Amniotic epithelial cell (primary cell): ENCODE measurements at regions not wholly inside any gene's neighbourhood (a gene's known extent, or its start where the extent isn't known, plus 50 kb on each side); places are given as distances from the start of the nearest gene placed in this dataset.

ENCODE experiments used
- DNase-seq: peaks from one replicate; pipeline ENCODE4 v3.0.0-alpha.2; 2010; ENCODE audit warnings: low read depth

DNA sequence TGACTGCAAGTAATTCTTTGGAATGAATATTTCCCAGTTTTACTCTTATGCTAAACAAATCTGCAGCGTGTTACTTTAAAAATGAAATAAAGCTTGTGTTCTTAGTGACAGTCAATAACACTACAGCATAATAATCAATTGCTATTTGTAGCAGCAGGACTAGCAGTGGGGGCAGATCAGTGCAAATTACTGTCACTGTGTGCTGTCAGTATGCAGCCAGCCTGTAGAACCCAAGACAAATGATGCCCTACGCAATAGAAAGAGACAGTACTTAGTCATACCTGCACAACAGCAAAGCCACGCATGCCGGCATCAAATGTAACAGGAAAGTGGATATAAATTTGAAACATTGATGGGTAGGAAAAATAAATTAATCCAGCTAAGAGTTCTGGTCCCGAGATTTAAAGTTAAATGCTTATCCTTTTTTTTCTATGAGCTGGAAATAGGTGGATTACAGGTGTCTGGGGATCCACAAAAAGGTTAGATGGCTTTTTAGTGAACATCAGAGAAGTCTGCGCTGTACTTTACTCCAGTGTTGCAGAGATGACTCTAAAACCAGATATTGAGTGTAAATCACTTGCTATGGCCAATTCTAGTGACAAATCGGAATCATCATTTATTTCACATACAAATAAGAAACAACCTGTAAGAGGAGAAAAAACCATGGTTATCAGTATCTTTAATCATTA is 812.4 kb upstream of the ZEB2 start:
- no peak for DNase-seq

DNA sequence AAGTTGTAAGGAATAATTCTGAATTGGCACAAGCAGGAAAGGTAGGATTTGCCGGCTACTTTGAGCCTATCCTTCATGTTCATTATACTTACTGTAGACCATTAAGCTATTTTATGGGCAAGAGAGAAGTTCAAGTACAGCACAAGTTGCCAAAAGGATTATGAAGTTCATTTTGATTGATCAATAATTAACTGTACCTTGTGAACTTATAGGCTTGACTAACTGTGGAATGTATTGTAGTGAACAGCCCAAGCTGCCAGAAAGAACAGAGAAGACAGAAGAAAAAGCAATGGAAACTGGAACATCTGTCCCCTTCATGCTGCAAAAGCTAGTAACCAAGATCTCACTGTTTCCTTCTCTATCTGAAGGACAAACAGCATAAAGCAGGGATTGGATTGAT is 810.1 kb upstream of the ZEB2 start:
- no peak for DNase-seq

DNA sequence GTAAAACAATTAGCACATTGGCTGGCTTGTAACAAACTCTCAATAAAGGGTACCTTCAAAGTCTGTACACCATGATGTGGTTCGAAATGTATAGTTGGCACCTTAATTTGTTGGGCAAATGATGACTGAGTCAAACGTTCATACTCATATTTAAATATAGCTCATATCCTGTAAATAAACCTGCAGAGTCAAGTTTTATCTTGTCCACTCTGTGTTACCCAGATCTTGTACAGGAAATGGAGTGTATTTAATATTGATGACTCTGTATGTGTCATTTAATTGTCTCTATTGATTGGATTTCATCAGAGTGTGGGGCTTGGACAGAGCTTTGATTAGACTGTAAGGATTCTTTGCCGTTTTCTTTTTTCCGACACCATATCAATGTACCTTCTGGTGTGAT is 805.6 kb upstream of the ZEB2 start:
- DNase-seq: no peak

DNA sequence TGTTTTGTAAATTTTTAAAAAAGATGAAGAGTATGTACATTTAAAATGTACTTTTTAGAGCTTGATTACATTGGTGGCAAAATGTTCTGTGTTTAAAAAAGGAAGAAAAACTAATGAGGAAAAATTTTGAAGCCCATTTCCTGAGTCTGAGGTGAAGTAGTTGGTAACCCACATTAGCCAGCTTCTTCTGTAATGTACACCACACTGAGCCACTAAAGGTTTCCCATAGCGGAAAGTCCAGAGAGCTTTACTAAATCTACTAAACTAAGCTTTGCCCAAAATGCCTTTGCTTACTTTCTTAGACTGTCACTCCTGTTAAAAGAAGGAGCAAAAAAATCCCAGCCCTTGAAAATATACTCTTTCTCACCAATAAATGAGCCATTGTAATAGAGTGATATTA is 804.8 kb upstream of the ZEB2 start:
- no peak for DNase-seq

DNA sequence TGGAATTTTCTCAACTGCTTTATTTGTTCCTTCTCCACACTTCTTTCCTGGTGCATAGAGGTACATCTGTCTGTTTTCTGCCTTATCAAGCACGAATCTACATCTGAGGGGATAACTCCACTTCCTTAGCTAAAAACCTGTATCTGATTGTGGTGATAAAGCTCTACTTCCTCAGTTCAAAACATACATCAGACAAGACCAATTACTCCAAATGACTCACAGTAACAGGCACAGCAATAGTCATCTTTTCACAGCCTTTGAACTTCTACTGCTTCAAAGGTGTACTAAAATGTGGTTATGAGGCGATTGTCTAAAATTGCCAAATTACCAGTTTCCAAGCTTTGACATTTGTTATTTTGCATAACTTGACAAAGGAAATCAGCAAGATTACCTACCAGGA is 803.6 kb upstream of the ZEB2 start:
- peak; percentile 52 for DNase-seq

DNA sequence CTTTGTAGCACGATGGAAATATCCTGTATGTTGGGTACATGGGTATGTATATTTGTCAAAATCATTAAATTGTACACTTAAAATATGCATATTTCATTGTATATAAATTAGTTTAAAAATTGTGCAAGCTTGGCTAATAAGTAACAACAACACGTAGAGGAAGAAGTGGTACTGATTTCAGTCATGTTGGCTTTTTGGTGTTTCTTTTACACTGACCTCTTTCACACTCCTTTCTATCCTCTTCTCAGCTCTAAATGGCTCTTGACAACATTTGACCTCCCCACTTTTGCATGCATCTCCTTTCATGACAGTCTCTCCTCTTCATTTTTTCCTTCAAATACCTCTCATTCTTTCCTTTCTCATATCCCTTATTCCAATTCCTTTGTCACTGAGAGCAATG is 801.4 kb upstream of the ZEB2 start:
- DNase-seq: no peak

DNA sequence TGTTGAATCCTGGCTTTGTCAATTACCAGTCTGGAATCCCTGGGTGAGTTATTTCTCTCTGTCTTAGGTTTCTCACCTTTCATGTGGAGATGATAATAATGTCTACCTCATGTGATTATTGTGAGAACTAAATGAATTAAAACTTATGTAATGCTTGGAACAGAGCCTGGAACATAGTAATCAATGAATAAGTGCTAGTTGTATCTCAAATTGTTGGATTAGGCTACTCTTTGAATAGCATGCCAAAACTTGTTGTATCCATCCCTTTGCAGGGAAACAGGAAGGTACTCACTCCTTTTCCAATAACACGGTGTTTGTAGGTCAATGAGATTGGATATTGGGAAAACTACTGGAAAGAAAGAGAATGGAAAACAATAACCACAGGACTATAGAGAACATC is 796.6 kb upstream of the ZEB2 start:
- DNase-seq: no peak

DNA sequence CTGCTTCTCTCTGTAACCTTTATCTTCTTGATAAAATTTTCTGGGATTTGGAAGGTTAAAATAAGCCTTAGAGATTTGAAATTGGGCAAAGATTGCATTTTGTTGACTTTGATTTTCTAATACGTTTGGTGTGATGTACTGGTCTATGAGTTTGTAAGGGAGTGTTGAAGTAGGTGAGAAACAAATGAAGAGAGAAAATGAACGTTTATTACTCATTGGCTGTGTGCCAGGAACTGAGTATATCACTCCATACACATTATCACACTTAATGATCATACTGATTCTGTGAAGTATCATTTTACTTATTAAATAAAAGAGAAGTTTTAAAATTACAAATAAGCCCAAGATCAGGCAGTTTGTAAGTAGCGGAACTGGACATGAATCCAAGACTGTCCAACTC is 795.1 kb upstream of the ZEB2 start:
- no peak for DNase-seq

DNA sequence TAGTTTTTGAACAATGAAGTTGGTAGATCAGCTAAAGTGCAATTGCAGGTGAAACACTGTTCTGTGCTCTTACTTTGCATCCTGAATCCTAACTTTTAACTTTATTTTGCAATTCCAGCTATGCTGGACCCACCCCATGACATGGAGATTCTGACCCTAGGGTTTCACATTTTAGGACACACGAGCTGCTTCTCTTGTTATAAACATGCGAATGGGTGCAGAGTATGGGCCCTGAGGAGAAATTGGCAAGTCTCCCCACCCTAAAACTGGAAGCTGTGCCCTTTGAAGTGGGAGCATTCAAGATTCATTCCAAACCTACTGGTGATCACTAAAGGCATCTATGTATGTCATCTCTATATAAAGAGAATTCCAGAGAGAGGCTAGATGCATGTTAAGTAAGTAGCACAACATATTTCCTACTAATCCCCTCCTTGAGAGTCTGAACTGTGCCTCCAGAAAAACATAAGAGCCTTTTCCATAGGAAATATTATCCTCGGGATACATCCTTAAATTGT is 794.3 kb upstream of the ZEB2 start:
- DNase-seq: no peak

DNA sequence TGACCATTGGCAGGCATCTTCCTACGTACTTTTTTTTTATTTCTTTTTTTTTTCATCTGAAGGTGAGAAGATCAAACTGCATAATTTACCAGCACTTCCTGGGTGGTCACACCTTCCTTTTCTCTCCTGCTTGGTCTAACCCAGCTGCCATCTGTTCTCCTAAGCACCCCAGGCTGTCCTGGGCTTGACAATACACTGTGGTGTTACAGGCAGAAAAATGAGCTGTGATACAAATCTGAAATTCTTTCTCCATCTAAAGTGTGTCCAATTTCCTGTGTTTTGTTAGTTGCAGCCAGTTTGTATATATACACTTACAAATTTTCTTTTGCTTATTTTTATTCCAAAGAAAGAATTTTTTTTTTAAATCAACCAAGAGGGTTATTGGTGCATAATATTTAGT is 786.0 kb upstream of the ZEB2 start:
- DNase-seq: no peak

DNA sequence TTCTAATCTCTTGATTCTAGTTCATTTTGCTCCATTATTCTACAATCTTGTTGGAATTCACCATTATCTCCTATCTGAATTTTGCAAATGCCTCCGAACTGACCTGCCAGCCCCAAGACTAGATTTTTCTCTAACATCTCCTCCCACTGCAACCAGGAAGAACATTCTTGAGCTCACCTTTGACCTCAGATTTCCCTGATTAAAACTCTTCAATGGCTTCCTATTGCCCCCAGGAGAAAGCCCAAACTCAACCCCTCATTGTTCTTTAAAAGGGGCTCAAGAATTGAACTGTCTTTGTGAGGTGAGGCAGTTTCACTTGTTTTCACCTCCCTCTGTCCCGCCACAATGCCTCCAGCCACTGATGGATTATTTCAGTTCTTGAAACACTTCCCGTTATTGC is 784.6 kb upstream of the ZEB2 start:
- DNase-seq: no peak

DNA sequence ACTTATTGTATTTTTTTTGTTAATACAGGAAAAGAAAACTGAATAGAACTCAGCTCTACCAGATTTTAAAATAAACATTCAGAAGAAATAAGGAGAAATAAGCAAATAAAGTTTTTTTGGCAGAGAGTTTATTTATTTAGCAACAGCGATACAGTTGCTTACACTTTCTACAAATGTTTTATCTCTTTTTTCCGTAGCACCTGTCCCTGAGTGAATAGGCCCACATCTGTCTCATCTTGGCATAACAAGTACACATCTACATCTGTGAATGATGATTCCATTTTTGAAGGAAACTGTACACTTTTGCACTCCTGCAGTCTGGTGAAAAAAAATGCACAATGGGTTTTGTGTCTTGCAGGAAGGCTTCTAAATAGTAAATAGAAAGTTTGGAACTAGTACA is 783.6 kb upstream of the ZEB2 start:
- no peak for DNase-seq

DNA sequence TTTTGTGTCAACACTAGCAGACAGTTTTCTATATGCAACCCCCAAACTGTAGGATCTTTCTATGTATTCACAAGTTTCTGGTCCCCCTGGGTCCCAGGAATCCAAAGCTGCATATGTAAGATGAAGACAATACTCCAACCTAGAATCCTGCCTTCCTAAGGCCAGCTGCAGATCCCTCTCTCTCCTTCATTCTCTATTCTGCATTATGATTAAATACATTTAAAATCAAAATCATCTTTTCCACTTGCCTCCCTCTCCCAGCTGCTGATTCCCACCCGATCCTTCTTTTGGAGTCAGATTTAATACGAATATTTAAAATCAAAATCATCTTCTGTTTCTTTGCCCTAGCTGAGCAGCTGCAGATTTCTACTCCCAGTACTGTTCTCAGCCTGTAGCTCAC is 783.0 kb upstream of the ZEB2 start:
- DNase-seq: no peak

DNA sequence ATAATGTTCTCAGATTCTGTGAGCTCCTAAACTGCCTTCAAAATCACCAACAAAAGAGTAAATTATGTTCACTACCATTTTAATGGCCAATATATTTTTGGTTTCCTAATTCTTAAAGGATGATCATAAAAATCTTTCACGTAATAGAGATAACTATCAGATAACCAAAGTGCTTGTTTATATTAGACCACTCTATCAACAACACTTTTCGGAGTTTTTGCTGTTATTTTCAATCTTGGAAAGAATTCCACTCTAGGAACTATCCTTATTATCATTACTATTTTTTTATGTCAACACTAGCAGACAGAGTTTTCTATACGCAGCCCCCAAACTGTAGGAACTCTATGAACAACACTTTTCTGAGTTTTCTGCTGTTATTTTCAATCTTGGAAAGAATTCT is 782.5 kb upstream of the ZEB2 start:
- DNase-seq: no peak

DNA sequence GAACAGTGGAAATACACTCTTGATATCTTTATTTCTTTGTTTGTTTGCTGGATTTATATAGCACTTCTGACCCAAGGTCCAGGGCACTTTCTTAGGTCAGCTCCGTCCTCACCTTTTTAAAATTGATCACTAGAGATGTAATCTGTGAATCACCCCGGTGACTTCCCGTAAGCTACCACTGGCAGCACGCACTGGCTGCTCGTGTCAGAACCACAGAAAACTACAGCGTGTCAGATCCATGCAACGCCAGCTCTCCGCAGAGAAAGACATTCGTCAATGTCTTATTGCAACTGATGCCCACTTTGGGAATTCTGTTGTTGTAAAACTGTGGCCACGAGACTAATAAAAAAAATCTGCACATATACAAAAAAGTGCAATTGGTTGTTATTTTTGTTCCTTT is 779.4 kb upstream of the ZEB2 start:
- no peak for DNase-seq

DNA sequence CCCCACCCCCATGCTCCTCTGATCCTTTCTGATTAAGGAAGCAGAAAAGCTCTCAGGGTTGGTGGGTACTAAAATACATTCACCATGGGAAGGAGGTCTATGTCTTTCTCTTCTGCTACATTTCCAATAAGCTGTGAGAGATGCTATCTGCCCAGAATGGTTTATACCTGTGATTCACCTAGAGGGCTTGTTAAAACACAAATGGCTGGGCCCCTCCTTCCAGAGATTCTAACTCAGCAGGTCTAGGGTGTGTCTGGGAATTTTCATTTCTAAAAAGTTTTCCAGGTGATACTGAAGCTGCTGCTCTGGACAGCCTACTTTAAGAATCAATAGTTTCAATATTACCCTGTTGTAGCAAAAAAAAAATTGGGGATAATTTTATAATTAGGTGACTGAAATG is 772.2 kb upstream of the ZEB2 start:
- no peak for DNase-seq

DNA sequence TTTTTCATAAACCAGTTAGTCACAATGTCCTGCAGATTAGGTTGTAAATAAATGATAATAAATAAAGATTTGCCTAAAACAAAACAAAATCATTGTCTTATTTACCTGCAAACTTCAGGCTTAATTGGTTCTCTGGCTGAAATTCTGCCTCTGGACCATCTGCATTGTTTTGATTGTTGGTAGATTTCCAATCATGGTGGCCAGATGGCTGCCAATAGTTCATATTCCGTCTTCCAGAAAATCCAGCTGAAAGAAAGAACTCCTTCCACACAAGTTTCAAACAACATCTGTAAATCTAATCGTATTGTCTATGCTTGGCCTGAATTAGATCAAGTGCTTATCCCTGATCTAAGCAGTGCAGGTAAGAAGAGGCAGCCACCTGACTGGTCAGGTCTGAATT is 771.1 kb upstream of the ZEB2 start:
- DNase-seq: no peak

DNA sequence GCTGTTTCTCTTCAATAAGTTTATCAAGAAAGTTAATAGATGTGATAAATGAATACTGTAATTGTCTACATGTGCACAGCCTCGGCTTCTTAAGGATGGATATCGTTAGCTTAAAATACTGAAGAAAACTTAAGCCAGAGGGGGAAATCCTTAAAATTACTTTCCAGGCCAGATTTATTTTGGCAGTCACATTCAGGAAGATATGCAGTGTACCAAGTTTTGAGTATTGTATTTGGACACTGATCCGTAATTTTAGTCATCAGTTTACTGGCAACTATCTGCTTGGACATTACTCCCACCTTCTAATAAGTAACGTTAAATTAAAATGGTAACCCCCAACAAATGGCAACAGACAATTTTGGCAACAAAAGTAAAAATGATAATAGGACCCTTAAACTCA is 770.0 kb upstream of the ZEB2 start:
- DNase-seq: no peak

DNA sequence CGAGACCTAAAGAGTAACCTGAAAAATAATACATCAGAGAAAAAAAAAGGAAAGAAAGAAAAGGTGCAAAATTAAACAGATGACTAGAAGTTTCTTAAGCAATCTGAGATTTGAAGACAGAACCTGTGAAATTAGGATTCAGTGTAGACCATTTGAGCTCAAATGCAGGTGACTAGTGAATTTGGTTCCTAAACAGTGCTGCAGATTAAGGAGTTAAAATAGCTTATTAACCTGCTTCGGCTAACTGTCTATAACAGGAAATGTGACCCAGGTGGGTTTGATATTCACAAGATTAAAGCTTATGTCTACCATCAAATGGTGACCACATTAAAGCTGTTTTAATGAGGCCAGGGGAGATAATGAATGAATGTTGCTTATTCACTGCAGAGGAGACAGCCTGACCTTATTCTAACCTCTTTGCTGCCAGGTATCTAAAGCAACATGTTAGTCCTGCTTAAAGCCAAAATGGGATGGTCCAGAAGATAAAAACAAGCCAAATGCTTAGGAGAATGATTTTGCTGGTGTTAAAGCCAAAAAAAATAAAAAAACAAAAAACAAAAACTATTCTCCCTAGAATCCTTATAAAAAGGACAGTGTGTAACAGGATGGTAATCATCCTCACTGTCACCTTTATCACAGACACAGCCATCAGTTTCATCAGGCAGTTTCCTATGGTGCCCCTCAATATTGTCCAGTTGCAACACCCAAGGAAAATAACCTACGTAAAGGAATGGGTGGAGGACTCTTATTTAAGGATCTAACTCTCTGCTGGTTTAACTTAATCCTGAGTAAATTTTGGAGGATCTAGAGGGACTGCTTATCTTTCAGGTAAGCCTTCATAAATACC is 769.0 kb upstream of the ZEB2 start:
- DNase-seq: no peak

DNA sequence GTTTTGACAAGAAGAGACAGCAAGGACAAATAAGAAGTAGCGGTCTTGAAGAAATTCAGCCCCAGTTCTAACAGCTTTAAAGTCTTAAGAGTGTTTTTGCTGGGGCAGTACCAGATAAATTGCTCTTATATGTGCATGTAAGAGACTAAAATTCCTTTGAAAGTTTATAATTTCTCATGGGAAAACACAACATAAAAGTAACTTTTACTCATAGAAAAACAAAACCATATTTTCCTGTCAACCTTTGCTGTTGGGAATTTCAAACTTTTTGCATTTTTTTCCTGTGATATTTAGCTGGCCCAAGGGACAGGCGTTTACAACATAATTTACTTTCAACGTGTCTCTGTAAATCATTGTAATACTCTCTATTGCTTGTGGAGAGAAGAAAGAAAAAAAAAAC is 767.8 kb upstream of the ZEB2 start:
- DNase-seq: no peak

DNA sequence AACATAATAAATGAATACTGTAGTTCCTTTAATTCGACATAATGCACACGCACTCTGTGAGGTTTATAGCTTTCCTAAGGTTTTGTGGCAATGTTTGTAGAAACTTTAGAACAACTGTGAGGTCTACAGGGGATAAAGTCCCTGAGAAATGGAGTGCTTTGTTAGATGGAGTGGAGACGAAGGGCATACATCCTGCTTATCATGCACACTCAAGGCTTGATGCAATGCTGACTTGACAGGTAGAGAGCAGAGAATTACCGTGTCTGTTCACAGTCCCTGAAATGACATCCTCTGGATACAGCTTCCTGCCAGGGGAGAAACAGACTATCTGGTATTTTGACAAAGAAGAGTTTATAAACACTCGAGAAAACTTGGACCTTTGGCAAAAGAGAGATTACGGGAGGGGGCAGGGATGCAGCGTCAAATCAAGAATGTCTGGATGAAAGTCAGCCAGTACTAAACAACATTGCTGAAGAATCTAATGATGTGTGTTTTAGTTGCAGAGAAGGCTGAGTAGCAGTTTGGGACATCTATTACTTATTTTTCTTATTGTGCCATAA is 766.9 kb upstream of the ZEB2 start:
- peak; percentile 7 for DNase-seq

DNA sequence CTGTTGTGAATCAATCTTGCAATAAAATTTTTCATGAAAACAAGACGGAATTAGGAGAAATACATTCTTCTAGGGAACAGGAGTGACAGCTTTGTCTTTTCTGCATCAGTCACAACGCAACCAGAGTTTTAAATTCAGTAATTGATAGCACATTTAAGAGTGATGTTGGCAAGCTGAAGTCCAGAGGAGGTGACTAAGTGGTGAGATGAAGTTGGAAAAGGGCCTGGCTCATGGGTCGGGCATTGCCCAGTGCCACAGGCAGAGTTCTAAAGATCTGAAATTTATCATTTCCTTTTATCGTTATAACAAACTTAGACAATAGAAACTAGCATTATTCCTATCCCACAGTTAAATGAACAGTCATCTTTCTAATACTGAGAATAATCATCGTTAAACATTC is 764.6 kb upstream of the ZEB2 start:
- no peak for DNase-seq

DNA sequence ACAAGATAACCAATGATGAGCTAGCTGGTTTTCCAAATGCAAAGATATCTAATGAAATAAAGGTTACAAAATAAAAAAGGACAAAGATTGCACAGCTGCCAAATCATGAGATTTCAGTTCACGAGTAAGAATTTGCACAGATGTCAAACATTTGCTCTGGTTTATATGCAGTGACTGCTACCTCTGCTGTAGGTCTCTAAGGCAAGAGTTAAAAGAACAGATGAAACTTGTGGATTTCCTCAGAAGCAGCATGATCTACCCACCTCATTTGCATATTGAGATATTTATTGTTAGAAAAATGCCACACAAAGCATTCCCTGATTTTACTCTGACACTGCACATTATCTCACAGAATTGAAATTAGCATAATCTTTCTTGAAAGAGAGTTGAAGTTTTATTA is 763.2 kb upstream of the ZEB2 start:
- no peak for DNase-seq
